Stomach (tissue), 8 donors: ENCODE measurements at regions not wholly inside any gene's neighbourhood (a gene's known extent, or its start where the extent isn't known, plus 50 kb on each side); places are given as distances from the start of the nearest gene placed in this dataset.

Source experiments
- DNase-seq, 2 donors: peaks; one replicate each; pipeline versions ENCODE4 v3.0.0 to v3.0.0-alpha.2; 2013 to 2019
- H3K27ac ChIP-seq, 5 donors: fragments of 200-600 bp in 4 of 5; sonication (generic) in 4 of 5; one replicate each; pipeline ENCODE4 v1.5.1; 2013 to 2019; ENCODE audit warnings: mild to moderate bottlenecking in 1 of 5, moderate library complexity in 1 of 5
- H3K27me3 ChIP-seq, 3 donors: fragments of 200-600 bp; sonication (generic); one replicate each; pipeline ENCODE4 v1.5.1; 2017 to 2019; ENCODE audit warnings: mixed run types in 1 of 3
- H3K36me3 ChIP-seq, 4 donors: fragments of 200-600 bp; sonication (generic); 1 replicate in 3 of 4; 2 replicates in 1 of 4; pipeline ENCODE4 v1.5.1; 2016 to 2019
- H3K4me1 ChIP-seq, 4 donors: fragments of 200-600 bp; sonication (generic); one replicate each; pipeline ENCODE4 v1.5.1; 2016 to 2019
- H3K4me3 ChIP-seq, 4 donors: fragments of 200-600 bp; sonication (generic) in 3 of 4; one replicate each; pipeline ENCODE4 v1.5.1; 2016 to 2019; ENCODE audit warnings: mild to moderate bottlenecking in 1 of 4
- H3K9me3 ChIP-seq, 4 donors: fragments of 200-600 bp; sonication (generic); one replicate each; pipeline ENCODE4 v1.5.1; 2016 to 2019
- EP300 ChIP-seq: sonication (generic); formaldehyde crosslinking; IDR thresholded peaks from one replicate; pipeline ENCODE4 v1.6.1; 2017; ENCODE audit warnings: antibody characterized with exemption
- POLR2A ChIP-seq, 4 donors: fragments of 450-650 bp; IDR thresholded peaks; one replicate each; pipeline ENCODE4 v1.6.1; 2016; ENCODE audit warnings: antibody characterized with exemption in 4 of 4, control low read depth in 2 of 4, mild to moderate bottlenecking in 1 of 4, moderate library complexity in 1 of 4
- POLR2AphosphoS5 ChIP-seq, 3 donors: sonication (generic); formaldehyde crosslinking; IDR thresholded peaks; one replicate each; pipeline ENCODE4 v1.6.1; 2016; ENCODE audit warnings: antibody characterized with exemption in 3 of 3
- WGBS, 5 donors: extraction: QIAGEN DNeasy Blood & Tissue Kit in 3 of 5; methylation state at CpG; one replicate each; pipeline versions ENCODE4 v1.1.5 to v1.1.7; 2013 to 2018; 5-methylcytosine and 5-hydroxymethylcytosine counted together
- intact Hi-C: fragments of 100-400 bp; cut with DNase I; formaldehyde crosslinking; loops from one replicate; pipeline ENCODE4 v1.15.1; 2023; ENCODE audit warnings: low total_unique reads
- TF ChIP-seq, protein P1 (sequence below), 7 experiments: fragments of 450-650 bp in 4 of 7; fragments of 200-600 bp in 3 of 7; sonication (generic) in 3 of 7; IDR thresholded peaks; one replicate each; pipeline ENCODE4 v1.5.1; 2016 to 2019; ENCODE audit warnings: antibody characterized with exemption in 7 of 7, control low read depth in 2 of 7, mild to moderate bottlenecking in 1 of 7
- donor health status: healthy with polysubstance abuse.
- donor health status: Bipolar disorder and iron deficiency.
- donor health status: healthy.

GRCh38 chr4:180953572-180953971, 1289.6 kb upstream of the TENM3 start:
- H3K36me3 ChIP-seq: no peaks in the 10 kb centered on the region
- no peak for DNase-seq
- no peaks in the 10 kb centered on the region for H3K27me3 ChIP-seq
- TF ChIP-seq, protein P1, sequence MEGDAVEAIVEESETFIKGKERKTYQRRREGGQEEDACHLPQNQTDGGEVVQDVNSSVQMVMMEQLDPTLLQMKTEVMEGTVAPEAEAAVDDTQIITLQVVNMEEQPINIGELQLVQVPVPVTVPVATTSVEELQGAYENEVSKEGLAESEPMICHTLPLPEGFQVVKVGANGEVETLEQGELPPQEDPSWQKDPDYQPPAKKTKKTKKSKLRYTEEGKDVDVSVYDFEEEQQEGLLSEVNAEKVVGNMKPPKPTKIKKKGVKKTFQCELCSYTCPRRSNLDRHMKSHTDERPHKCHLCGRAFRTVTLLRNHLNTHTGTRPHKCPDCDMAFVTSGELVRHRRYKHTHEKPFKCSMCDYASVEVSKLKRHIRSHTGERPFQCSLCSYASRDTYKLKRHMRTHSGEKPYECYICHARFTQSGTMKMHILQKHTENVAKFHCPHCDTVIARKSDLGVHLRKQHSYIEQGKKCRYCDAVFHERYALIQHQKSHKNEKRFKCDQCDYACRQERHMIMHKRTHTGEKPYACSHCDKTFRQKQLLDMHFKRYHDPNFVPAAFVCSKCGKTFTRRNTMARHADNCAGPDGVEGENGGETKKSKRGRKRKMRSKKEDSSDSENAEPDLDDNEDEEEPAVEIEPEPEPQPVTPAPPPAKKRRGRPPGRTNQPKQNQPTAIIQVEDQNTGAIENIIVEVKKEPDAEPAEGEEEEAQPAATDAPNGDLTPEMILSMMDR (IDR thresholded peaks at IDR 0.05): no peak
- TF ChIP-seq EP300 (no peak), POLR2AphosphoS5 (IDR thresholded peaks at IDR 0.05) (no peak), POLR2A (IDR thresholded peaks at IDR 0.05) (no peak)
- intact Hi-C loops: no loop called here
- H3K4me3 ChIP-seq: no peak overlapping the region
- no peaks in the 10 kb centered on the region for H3K4me1 ChIP-seq
- no peaks in the 10 kb centered on the region for H3K9me3 ChIP-seq
- H3K27ac ChIP-seq: no peak overlapping the region
- 86 to 95% (median 93%) methylated on average over 4 of the region's 4 CpGs for WGBS, 5 donors

- H3K4me3 ChIP-seq: no peak overlapping the region
- 69 to 80% (median 70%) methylated on average over 4 of the region's 4 CpGs for WGBS, 5 donors
- TF ChIP-seq, protein P1 (IDR thresholded peaks at IDR 0.05): no peak
- TF ChIP-seq POLR2A (IDR thresholded peaks at IDR 0.05) (no peak), POLR2AphosphoS5 (IDR thresholded peaks at IDR 0.05) (no peak), EP300 (no peak)
- peak in 1 of 2 donors; percentile 35 for DNase-seq
- H3K4me1 ChIP-seq: no peaks in the 10 kb centered on the region
- H3K27me3 ChIP-seq: no peaks in the 10 kb centered on the region
- H3K27ac ChIP-seq: no peak overlapping the region
- intact Hi-C loops: no loop called here
- H3K36me3 ChIP-seq: no peaks in the 10 kb centered on the region
- H3K9me3 ChIP-seq: no peaks in the 10 kb centered on the region
Measured at GRCh38 chr4:180960743-180961401, 1282.3 kb upstream of the TENM3 start.

DNA sequence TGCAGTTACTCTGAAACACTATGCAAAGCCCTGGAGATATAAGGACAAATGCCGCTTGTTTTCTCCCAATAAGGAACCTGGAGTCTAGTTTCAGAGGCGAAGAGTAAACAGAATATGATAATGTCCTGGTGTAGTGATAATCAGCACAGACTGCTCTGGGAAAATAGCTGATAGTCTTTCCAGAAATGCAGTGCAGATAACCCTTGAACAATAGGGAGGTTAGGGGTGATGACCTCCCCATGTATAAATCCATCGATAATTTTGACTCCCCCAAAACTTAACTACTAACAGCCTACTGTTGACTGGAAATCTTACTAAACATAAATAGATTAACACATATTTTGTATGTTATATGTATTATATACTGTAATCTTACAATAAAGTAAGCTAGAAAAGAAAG, 1280.9 kb upstream of the TENM3 start:
- H3K27me3 ChIP-seq: no peaks in the 10 kb centered on the region
- H3K4me1 ChIP-seq: no peaks in the 10 kb centered on the region
- no peak overlapping the region for H3K4me3 ChIP-seq
- TF ChIP-seq POLR2A (IDR thresholded peaks at IDR 0.05) (no peak), POLR2AphosphoS5 (IDR thresholded peaks at IDR 0.05) (no peak), EP300 (no peak)
- TF ChIP-seq, protein P1 (IDR thresholded peaks at IDR 0.05): no peak
- no peak for DNase-seq
- 22 to 51% (median 39%) methylated on average over 3 of the region's 3 CpGs for WGBS, 5 donors
- intact Hi-C loops: no loop called here
- no peaks in the 10 kb centered on the region for H3K9me3 ChIP-seq
- H3K27ac ChIP-seq: no peak overlapping the region
- H3K36me3 ChIP-seq: no peaks in the 10 kb centered on the region

- no peak for DNase-seq
- Histone ChIP-seq H3K4me3 (no peak overlapping the region), H3K27ac (no peak overlapping the region), H3K27me3 (no peaks in the 10 kb centered on the region), H3K9me3 (peaks cover 0 to 3% (median 0%) of the 10 kb centered on the region in 4 donors), H3K36me3 (no peaks in the 10 kb centered on the region), H3K4me1 (no peaks in the 10 kb centered on the region)
- intact Hi-C loops: no loop called here
- WGBS, 5 donors: 78 to 85% (median 80%) methylated on average over 2 of the region's 2 CpGs
- TF ChIP-seq EP300: no peak
- no peak for TF ChIP-seq POLR2A (IDR thresholded peaks at IDR 0.05)
- TF ChIP-seq, protein P1 (IDR thresholded peaks at IDR 0.05): no peak
- TF ChIP-seq POLR2AphosphoS5 (IDR thresholded peaks at IDR 0.05): no peak
Measured at GRCh38 chr4:180966312-180966711, 1276.9 kb upstream of the TENM3 start.
